NCI-H146 (cell line): ENCODE measurements at regions not wholly inside any gene's neighbourhood (a gene's known extent, or its start where the extent isn't known, plus 50 kb on each side); places are given as distances from the start of the nearest gene placed in this dataset.
"Not testable (repeated sequence)": the region's sequence is repeated elsewhere in the genome, so short reads cannot be mapped to it uniquely, and the experiment has no call there.

Experiments used
- DNase-seq: peaks from one replicate; lab custom pipeline; 2025; lab: John Stamatoyannopoulos, UW

GRCh38 chr5:90285581-90285980 is 124.0 kb downstream of the CETN3 start:
- no peak for DNase-seq

DNA sequence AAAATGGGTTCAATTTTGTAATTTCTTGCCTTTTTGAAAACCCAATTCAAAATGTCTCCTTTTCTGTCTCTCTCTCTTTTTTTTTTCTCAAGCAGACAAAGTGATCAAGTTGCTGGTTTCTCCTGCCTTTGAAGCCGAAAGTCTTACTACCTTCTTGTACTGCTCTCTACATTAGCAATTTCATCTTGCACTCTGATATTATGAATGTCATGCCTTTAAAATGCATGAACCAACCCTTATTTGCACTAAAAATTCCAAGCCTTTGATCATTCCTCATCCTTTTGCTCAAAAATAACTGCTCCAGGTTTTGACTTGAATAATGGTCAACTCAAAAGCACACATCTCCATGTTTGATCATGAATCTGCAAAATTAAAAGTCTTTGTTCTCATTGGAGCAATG is 125.2 kb downstream of the CETN3 start:
- no peak for DNase-seq

- no peak for DNase-seq
These were observed 130.5 kb downstream of the CETN3 start for GRCh38 chr5:90279091-90279490.

- no peak for DNase-seq
These were observed 135.3 kb downstream of the CETN3 start for GRCh38 chr5:90274216-90274615.

GRCh38 chr5:90267646-90268045 is 141.9 kb downstream of the CETN3 start:
- no peak for DNase-seq

DNA sequence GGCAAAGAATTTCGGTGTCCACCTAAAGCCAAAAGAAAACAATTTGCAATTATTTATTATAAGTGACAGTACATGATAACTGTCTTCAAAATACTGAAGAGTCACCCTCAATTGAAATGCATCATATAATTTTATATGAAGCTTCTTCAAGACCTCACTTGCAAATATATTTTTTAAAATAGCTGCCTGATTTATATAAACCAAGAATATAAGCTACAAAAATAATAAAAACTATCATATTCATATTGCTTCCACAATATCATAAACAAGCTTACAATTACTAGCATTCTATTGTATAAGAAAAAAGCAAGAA is 144.1 kb downstream of the CETN3 start:
- no peak for DNase-seq

- peak; percentile 59 for DNase-seq
These were observed 144.6 kb downstream of the CETN3 start for GRCh38 chr5:90264689-90265544.

- DNase-seq = no peak
These were observed 146.3 kb downstream of the CETN3 start for GRCh38 chr5:90263102-90263820.

- DNase-seq = no peak
These were observed 158.1 kb downstream of the CETN3 start for GRCh38 chr5:90251447-90251846.

GRCh38 chr5:90248640-90249039 is 160.9 kb downstream of the CETN3 start:
- DNase-seq = no peak

DNA sequence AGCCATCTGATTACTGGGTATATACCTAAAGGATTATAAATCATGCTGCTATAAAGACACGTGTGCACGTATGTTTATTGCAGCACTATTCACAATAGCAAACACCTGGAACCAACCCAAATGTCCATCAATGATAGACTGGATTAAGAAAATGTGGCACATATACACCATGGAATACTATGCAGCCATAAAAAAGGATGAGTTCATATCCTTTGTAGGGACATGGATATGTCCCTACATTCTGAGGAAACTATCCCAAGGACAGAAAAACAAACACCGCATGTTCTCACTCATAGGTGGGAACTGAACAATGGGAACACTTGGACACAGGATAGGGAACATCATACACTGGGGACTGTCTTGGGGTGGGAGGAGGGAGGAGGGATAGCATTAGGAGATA is 165.7 kb downstream of the CETN3 start:
- not testable (repeated sequence) for DNase-seq

- no peak for DNase-seq
These were observed 176.1 kb downstream of the CETN3 start for GRCh38 chr5:90233476-90233875.

GRCh38 chr5:90231688-90232087 is 177.9 kb downstream of the CETN3 start:
- DNase-seq = no peak

DNA sequence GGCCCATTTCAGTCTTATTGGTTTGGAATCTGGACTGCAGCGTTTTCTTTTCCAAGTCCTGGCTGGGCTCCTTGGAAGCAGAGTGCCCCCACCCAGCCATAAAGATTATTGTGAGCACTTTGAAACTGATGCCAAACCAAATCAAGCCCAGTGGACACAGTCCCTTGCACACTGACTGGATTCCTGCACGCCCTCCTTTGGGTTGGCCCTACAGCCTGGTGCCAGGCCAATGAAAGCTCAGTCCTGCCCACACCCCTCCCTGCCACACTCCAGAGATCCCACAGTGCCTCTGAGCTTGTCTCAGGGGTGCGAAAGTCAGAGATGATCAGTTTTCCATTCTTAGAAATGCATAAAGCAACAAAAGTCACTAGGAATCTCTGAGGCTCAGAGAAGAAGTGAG is 181.9 kb downstream of the CETN3 start:
- no peak for DNase-seq

- DNase-seq = no peak
These were observed 183.0 kb downstream of the CETN3 start for GRCh38 chr5:90226433-90227099.

DNA sequence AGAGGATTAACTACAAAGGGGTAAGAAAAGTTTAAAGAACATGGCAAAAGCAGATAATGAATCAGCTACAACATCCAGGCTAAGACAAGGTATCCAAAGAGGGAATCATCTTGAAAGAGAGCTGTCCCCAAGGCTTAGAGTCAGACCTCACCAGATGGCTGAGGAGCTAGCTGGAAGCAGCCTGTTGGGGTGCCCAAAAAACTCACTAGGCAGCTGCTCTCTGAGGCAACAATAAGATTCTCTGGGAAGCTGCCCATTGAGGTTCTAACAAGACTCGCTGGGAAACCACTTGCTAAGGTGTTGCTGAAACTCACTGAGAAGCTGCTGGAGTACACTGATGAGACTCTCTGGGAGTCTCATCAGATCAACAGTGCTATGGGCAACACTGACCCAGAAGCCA is 185.2 kb downstream of the CETN3 start:
- DNase-seq = no peak

DNA sequence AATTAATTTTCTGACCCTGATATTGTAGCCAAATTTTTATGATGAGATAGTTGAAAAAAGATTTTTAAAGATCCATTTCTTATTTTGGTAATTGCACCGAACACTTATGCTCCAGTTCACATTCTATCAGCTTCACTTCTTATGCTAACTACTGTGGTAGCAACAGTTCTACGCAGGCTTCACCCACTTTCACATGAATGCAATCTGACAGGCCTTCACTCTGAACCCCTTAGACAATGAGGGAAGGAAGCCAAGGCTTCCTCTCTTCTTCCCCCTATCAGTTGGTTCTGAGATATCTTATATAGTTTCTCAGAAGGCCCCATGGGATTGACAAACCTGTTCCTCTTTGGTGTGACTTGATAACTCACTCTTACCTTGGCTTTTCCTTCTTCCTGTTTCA is 185.8 kb downstream of the CETN3 start:
- no peak for DNase-seq

DNA sequence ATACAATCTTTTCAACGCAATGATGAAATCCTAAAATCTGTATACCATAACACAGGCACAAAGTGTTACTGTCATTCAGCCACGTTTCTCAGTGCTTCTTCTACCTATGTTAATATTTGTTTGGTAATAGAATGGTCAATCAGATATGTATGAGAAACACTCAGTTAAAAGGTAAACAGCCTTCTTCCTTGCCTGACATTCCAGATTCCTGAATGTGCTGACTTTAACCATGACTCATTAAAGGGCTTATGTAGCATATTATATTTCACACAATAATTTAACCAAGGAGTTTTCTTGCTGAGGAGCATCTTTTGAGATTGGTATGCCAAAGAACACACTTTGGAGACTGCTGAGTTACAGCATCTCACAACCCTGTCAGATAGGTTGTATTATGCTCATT is 187.6 kb downstream of the CETN3 start:
- DNase-seq = no peak

- no peak for DNase-seq
These were observed 189.0 kb downstream of the CETN3 start for GRCh38 chr5:90220554-90220953.

DNA sequence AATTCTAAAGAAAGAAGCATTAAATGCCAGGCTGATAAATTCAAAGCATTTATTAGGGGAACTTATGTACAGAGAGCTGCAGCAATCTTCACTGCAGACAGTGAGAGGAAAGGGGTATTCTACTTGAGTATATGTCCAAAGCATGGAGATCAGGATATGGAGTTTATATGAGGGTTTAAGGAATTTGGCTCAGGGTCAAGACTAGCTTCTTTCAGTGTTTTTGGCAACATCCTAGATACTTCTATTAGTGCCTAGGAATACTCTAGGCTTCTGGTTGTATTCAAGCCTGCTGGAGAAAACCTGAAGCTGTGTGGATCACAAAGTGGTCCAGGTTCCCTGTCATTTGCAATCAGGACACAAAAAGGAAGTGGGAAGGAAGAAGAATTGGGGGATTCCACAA is 194.6 kb downstream of the CETN3 start:
- no peak for DNase-seq

DNA sequence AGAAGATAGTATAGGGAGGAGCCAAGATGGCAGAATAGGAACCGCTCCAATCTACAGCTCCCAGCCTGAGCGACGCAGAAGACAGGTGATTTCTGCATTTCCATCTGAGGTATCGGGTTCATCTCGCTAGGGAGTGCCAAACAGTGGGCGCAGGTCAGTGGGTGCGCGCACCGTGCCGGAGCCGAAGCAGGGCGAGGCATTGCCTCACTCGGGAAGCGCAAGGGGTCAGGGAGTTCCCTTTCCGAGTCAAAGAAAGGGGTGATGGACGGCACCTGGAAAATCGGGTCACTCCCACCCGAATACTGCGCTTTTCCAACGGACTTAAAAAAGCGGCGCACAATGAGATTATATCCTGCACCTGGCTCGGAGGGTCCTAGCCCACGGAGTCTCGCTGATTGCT is 201.2 kb downstream of the CETN3 start:
- peak; percentile 73 for DNase-seq

- DNase-seq = peak; percentile 26
These were observed 207.6 kb downstream of the CETN3 start for GRCh38 chr5:90201923-90202322.

DNA sequence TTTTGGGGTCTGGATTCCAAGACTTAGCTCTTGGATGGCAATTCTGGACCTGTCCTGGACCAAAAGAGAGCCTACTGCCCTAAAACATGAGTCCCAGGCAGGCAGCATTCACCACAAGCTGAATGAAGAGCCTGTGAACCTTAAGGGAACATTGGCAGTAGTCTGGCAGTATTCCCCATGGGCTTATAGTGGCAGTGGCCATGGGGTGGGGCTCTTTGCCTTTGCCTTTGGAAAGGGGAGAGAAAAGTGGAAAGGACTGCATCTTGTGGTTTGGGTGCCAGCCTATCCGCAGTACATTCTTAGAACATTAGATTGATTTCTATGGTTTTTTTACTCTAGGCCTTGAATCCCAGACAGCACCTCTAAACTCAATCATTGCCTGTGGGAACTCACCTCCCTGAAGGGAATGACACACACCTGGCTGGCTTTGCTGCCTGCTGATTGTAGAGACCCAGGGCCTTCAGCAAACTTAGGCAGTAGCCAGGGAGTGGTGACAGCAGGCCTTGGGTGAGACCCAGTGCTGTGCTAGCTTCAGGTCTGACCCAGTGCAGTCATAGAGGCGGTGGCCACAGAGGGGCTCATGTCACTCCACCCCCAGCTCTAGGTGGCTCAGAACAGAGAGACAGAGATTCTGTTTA is 216.3 kb downstream of the CETN3 start:
- no peak for DNase-seq
